Activated CD4-positive, CD25-positive, alpha-beta regulatory T cell (primary cell): ENCODE measurements at regions not wholly inside any gene's neighbourhood (a gene's known extent, or its start where the extent isn't known, plus 50 kb on each side); places are given as distances from the start of the nearest gene placed in this dataset.

Experiments used
- DNase-seq, 4 experiments: peaks; one replicate each; lab custom pipeline; 2025; lab: John Stamatoyannopoulos, UW

- no peak for DNase-seq
Measured at GRCh38 chr2:217623281-217623912, 379.4 kb downstream of the TNS1 start.

- no peak for DNase-seq
Measured at GRCh38 chr2:217622205-217623060, 380.4 kb downstream of the TNS1 start.

- no peak for DNase-seq
Measured at GRCh38 chr2:217621391-217621801, 381.4 kb downstream of the TNS1 start.

- DNase-seq = no peak
Measured at GRCh38 chr2:217618744-217619143, 384.1 kb downstream of the TNS1 start.

- DNase-seq = no peak
Measured at GRCh38 chr2:217617616-217618022, 385.2 kb downstream of the TNS1 start.

GRCh38 chr2:217616936-217617335 is 385.9 kb downstream of the TNS1 start:
- no peak for DNase-seq

GRCh38 chr2:217615171-217615570 is 387.6 kb downstream of the TNS1 start:
- DNase-seq = no peak

- DNase-seq = no peak
Measured at GRCh38 chr2:217614498-217614897, 388.3 kb downstream of the TNS1 start.

GRCh38 chr2:217614096-217614495 is 388.7 kb downstream of the TNS1 start:
- DNase-seq = no peak

- no peak for DNase-seq
Measured at GRCh38 chr2:217612920-217613319, 389.9 kb downstream of the TNS1 start.

GRCh38 chr2:217612211-217612610 is 390.6 kb downstream of the TNS1 start:
- DNase-seq = no peak

GRCh38 chr2:217611626-217612127 is 391.1 kb downstream of the TNS1 start:
- no peak for DNase-seq

- no peak for DNase-seq
Measured at GRCh38 chr2:217611056-217611455, 391.7 kb downstream of the TNS1 start.

GRCh38 chr2:217610401-217610814 is 392.4 kb downstream of the TNS1 start:
- no peak for DNase-seq

- DNase-seq = no peak
Measured at GRCh38 chr2:217609952-217610351, 392.8 kb downstream of the TNS1 start.

GRCh38 chr2:217606296-217606695 is 396.5 kb downstream of the TNS1 start:
- DNase-seq = no peak

GRCh38 chr2:217604527-217605194 is 398.1 kb downstream of the TNS1 start:
- no peak for DNase-seq

GRCh38 chr2:217601601-217602000 is 401.2 kb downstream of the TNS1 start:
- DNase-seq = no peak

GRCh38 chr2:217599906-217600305 is 402.9 kb downstream of the TNS1 start:
- DNase-seq = no peak

GRCh38 chr2:217597681-217598080 is 405.1 kb downstream of the TNS1 start:
- DNase-seq = no peak

- no peak for DNase-seq
Measured at GRCh38 chr2:217597145-217597544, 405.6 kb downstream of the TNS1 start.

- DNase-seq = no peak
Measured at GRCh38 chr2:217593732-217594131, 409.1 kb downstream of the TNS1 start.

GRCh38 chr2:217588266-217588665 is 414.5 kb downstream of the TNS1 start:
- no peak for DNase-seq
